Lung (tissue), 11 donors: ENCODE measurements at regions not wholly inside any gene's neighbourhood (a gene's known extent, or its start where the extent isn't known, plus 50 kb on each side); places are given as distances from the start of the nearest gene placed in this dataset.
"Not testable (repeated sequence)": the region's sequence is repeated elsewhere in the genome, so short reads cannot be mapped to it uniquely, and the experiment has no call there.

Source experiments
- ATAC-seq: fragments of 200-7000 bp; cut with Tn5 transposase; one replicate; pipeline ENCODE4 v1.9.1; 2020; ENCODE audit warnings: moderate number of reproducible peaks; ENCODE audit not compliant: insufficient read depth, low FRiP score
- DNase-seq, 3 donors: peaks; one replicate each; pipeline ENCODE4 v3.0.0-alpha.2; 2013 to 2017
- H3K27ac ChIP-seq, 2 donors: one replicate each; pipeline ENCODE4 v1.5.1; 2013; ENCODE audit warnings: mild to moderate bottlenecking in 2 of 2, moderate library complexity in 2 of 2, control low read depth in 1 of 2, inconsistent platforms in 1 of 2, low read depth in 1 of 2, low read length in 1 of 2
- H3K27me3 ChIP-seq, 3 donors: one replicate each; pipeline ENCODE4 v1.5.1; 2013; ENCODE audit warnings: low read length in 2 of 3; ENCODE audit not compliant: control insufficient read depth in 3 of 3, insufficient read depth in 3 of 3
- H3K36me3 ChIP-seq, 4 donors: one replicate each; pipeline ENCODE4 v1.5.1; 2013; ENCODE audit warnings: low read length in 4 of 4, mild to moderate bottlenecking in 1 of 4, moderate library complexity in 1 of 4; ENCODE audit not compliant: control insufficient read depth in 4 of 4, insufficient read depth in 4 of 4
- H3K4me1 ChIP-seq, 5 donors: one replicate each; pipeline ENCODE4 v1.5.1; 2013; ENCODE audit warnings: low read length in 5 of 5, mild to moderate bottlenecking in 2 of 5, moderate library complexity in 1 of 5; ENCODE audit not compliant: control insufficient read depth in 5 of 5, insufficient read depth in 5 of 5
- H3K4me3 ChIP-seq: one replicate; pipeline ENCODE4 v1.5.1; 2013; ENCODE audit warnings: mild to moderate bottlenecking, control low read depth, moderate library complexity
- H3K9ac ChIP-seq, 2 donors: one replicate each; pipeline ENCODE4 v1.5.1; 2013; ENCODE audit warnings: low read length in 2 of 2, control low read depth in 1 of 2; ENCODE audit not compliant: insufficient read depth in 1 of 2
- H3K9me3 ChIP-seq, 4 donors: one replicate each; pipeline ENCODE4 v1.5.1; 2013; ENCODE audit warnings: low read length in 3 of 4, mild to moderate bottlenecking in 1 of 4, moderate library complexity in 1 of 4; ENCODE audit not compliant: control insufficient read depth in 4 of 4, insufficient read depth in 3 of 4
- WGBS, 2 donors: extraction: QIAGEN DNeasy Blood & Tissue Kit; methylation state at CpG; one replicate each; pipeline ENCODE4 v1.1.7; 2013; 5-methylcytosine and 5-hydroxymethylcytosine counted together
- TF ChIP-seq, protein P1 (sequence below): IDR thresholded peaks from 2 replicates; pipeline ENCODE4 v1.5.1; 2012; ENCODE audit warnings: mild to moderate bottlenecking; ENCODE audit errors: control extremely low read depth, extremely low read depth
- donor health status: control.
- donor health status: control.
- donor health status: Bipolar disorder and iron deficiency.
- donor health status: healthy.
- donor health status: DM: yes; HTN: yes; CAD: no.

DNA sequence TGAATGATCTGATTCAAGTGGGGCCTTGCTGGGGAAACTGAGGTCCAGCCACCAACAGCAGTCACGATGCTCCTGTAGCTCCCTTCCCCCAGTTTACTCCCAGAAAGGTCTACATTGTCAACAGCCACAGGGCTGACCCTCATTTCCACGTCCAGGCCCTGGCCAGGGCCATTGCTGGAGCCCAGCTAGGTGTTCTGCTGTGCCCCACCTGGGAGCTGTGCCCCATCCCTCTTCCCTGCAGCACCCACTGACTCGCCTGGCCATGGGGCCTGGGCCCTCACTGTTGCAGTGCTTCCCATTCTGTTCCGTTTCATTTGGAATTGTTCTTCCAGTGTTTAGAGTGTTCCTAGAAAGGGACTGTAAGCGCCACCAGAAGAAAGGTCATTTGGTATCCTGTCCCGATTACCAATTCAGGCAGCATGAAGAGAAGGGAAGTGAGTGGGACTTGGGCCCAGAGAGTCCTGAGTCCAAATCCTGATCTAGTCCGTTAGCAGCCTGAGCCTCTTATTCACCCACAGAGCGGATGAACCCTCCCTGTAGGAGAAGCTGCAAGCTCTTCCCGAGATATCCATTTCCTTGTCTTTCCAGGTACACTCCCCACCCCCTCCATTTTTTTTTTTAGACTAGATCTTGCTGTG is 73.1 kb upstream of the HPCAL1 start:
- H3K9me3 ChIP-seq, result no peaks in the 10 kb centered on the region
- ATAC-seq, result no peak

DNA sequence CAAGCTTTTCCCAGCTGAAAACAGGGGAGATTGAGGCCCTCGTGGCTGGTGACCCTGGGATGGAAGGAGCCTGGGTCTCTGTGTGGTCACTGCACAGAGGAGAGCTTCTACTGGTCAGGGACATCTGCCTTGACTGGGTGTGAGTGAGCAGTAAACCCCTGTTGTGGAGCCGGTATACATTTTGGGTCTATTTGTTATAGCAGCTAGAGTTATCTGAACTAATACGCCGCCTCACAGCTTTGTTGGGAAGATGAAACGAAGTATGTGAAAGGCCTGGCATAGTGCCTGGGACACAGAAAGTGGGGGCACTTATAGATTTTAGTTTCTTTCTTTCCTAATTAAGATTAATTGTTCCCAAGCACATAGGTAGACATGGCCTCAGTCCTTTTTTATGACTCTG is 72.2 kb upstream of the HPCAL1 start:
- ATAC-seq (no peak), DNase-seq (no peak)
- Histone ChIP-seq H3K4me3 (no peak overlapping the region), H3K9ac (no peak overlapping the region), H3K4me1 (peaks cover 0 to 15% (median 6%) of the 10 kb centered on the region in 5 donors), H3K27ac (no peak overlapping the region), H3K9me3 (no peaks in the 10 kb centered on the region), H3K27me3 (no peaks in the 10 kb centered on the region), H3K36me3 (no peaks in the 10 kb centered on the region)
- WGBS, 2 donors, result 93 to 96% methylated on average over 5 of the region's 5 CpGs
- TF ChIP-seq, protein P1, sequence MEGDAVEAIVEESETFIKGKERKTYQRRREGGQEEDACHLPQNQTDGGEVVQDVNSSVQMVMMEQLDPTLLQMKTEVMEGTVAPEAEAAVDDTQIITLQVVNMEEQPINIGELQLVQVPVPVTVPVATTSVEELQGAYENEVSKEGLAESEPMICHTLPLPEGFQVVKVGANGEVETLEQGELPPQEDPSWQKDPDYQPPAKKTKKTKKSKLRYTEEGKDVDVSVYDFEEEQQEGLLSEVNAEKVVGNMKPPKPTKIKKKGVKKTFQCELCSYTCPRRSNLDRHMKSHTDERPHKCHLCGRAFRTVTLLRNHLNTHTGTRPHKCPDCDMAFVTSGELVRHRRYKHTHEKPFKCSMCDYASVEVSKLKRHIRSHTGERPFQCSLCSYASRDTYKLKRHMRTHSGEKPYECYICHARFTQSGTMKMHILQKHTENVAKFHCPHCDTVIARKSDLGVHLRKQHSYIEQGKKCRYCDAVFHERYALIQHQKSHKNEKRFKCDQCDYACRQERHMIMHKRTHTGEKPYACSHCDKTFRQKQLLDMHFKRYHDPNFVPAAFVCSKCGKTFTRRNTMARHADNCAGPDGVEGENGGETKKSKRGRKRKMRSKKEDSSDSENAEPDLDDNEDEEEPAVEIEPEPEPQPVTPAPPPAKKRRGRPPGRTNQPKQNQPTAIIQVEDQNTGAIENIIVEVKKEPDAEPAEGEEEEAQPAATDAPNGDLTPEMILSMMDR, result no peak

More for the DNA sequence above, 73.1 kb upstream of the HPCAL1 start:
- 85 to 92% methylated on average over 8 to 9 of the region's 9 CpGs for WGBS, 2 donors
- no peaks in the 10 kb centered on the region for H3K27me3 ChIP-seq
- no peak overlapping the region for H3K27ac ChIP-seq
- H3K4me3 ChIP-seq, result no peak overlapping the region
- peak in 1 of 3 donors; percentile 4 for DNase-seq
- H3K36me3 ChIP-seq, result no peaks in the 10 kb centered on the region
- peaks cover 0 to 11% (median 3%) of the 10 kb centered on the region in 5 donors for H3K4me1 ChIP-seq
- no peak overlapping the region for H3K9ac ChIP-seq
- TF ChIP-seq, protein P1, result no peak

DNA sequence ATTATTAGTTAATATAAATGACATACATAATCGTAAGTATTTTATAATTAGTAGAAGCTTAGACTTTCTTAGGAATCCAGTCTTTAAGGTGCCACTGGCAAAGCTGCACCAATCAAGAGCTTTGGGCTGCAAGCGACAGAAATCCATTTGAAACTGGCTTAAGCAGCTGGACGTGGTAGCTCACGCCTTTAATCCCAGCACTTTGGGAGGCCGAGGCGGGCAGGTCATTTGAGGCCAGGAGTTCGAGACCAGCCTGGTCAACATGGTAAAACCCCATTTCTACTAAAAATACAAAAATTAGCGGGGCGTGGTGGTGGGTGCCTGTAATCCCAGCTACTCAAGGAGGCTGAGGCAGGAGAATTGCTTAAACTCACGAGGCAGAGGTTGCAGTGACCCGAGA is 71.8 kb upstream of the HPCAL1 start:
- H3K9me3 ChIP-seq, DNase-seq, H3K36me3 ChIP-seq, H3K27me3 ChIP-seq, H3K4me3 ChIP-seq, ATAC-seq, H3K9ac ChIP-seq, H3K27ac ChIP-seq: not testable (repeated sequence)
- WGBS, 2 donors, result 85 to 91% methylated on average over 11 of the region's 11 CpGs
- peaks cover 0 to 12% (median 6%) of the 10 kb centered on the region in 5 donors for H3K4me1 ChIP-seq

DNA sequence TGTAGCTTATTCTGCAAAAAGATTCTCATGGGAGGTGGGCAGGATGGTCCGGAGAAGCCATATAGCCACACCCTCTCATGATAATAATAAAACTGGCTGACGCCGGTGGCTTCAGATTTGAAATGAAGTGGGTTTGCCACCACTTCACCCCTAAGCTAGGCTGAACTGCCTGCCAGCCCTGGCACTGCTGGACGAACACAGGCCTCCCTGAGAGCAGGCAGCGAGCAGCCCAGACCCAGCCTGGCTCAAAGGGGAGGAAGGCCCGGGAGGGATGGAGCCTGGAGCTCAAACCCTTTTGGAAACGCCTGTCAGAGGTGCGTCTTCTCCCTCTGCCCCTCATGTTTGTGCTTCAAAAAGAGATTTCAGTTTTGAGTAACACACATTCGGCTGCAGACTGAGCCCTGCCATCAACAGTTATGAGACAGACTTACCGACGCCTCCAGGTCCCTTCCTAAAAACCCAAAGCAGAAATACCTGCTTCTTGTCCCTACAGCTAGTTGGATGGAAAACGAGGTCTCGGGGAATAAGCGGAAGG is 71.1 kb upstream of the HPCAL1 start:
- no peak for DNase-seq
- Histone ChIP-seq H3K36me3 (no peaks in the 10 kb centered on the region), H3K9ac (no peak overlapping the region), H3K4me3 (no peak overlapping the region), H3K27me3 (no peaks in the 10 kb centered on the region), H3K9me3 (no peaks in the 10 kb centered on the region), H3K27ac (no peak overlapping the region), H3K4me1 (peaks cover 0 to 12% (median 6%) of the 10 kb centered on the region in 5 donors)
- TF ChIP-seq, protein P1, result no peak
- 90 to 95% methylated on average over 14 of the region's 14 CpGs for WGBS, 2 donors
- no peak for ATAC-seq
